Activated T-helper 1 cell treated with Interleukin-2 at 50 U/mL for 16 hours (primary cell): ENCODE measurements at regions not wholly inside any gene's neighbourhood (a gene's known extent, or its start where the extent isn't known, plus 50 kb on each side); places are given as distances from the start of the nearest gene placed in this dataset.

Experiments
- DNase-seq: peaks from one replicate; pipeline ENCODE4 v3.0.0-alpha.2; 2020; ENCODE audit warnings: low read depth

DNA sequence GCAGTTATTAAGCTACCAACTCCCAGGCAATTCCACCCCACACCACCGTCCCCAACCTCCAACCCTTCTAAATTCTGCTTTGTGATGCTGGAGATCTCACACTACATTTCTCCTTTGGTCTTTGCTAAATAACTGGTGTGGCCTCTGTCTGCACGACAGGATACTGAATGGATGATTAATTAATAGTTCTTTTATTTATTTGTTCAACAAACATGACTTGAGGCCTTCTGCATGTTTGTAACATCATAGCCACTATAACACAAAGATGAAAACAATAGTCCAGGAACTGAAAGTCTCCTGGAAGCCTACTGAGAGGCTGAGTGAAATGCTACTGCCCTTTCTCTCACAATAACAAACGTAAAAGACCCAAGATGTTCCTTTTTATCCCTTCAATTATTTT is 609.5 kb upstream of the UBE2E2 start:
- no peak for DNase-seq

DNA sequence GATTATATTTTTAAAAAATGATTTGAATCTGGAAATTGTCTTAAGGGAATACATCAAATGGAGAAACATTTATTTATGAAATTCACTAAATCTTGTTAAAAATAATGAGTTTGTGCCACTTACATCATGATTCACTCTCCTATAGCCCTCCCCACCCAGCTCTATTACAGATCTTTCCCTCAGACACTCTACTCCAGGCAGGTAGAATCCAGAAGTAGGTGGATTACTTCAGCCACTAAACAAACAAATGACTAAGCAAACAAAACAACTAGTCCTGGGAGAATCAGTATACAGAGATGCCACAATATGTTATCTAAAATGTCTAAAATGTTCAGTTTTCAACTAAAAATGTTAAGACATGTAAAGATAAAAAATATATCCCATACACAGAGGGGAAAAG is 608.1 kb upstream of the UBE2E2 start:
- no peak for DNase-seq

DNA sequence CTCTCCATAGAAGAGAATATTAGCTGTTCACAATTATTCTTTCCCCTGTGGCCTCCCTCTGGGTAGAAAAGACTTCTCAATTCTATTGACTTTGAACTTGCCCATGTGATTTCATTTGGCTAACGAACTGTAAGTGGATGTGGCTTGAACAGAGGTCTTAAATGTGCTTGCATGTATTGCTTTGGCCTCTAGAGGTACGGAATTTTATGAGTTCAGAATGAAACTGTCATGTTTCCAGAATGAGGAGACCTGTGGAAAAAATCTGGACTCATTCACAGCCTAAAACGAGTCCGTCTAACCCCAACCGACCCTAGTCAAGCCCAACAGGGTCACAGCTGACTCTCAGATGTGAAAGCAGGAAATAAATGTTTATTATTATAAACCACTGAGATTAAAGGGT is 596.7 kb upstream of the UBE2E2 start:
- no peak for DNase-seq

DNA sequence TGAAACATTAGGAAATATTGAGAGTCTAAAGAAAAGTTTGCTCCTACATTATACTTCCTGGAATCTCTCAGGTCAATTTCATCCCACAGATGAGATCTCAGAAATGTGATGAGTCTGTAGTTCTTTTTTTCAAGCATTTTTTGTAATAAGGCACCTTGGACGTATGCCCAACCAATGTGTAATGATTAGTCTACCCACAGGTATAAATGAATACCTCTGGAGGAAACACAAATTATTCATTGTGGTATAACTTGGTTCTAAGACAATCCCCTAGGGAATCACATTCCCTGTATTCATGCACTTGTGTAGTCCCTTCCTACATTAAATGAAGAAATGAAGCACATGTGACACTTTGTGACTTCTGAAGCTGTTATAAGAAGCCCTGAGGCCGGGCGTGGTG is 596.2 kb upstream of the UBE2E2 start:
- DNase-seq, result no peak

DNA sequence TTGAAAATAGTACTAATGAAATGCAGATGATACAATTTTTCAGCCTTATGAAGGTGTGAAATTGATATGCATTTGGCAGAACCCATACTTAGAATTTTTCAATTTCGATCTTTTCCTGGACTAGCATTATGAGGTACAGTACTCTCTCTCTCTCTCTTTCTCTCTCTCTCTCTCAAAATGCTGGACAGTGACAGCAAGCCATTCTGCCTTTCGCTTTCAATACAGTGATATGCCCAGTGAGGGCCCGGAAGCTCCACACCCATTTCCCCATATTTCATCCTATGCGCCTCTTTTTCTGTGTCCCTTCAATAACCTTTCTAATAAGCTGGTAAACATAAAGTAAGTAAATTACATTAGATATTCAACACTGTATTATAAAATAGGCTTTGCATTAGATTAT is 595.0 kb upstream of the UBE2E2 start:
- no peak for DNase-seq

DNA sequence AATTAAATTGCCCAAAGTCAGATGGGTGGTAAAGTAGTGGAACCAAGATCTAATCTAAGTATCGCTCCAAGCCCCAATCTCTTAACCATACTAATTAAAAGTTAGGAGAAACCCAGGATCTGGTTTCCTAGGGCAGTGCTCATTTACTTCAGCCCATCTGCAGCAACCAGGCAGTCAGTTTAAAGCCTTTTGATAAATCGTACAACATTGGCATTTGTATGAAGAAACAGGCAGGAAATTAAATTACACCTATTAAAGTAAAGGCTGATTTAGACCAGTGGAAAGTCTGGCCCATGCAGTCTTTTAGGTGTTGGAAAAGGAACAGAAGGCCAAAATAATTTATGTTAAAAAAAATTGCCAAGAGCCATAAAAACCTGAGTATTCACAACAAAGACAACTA is 594.4 kb upstream of the UBE2E2 start:
- no peak for DNase-seq

DNA sequence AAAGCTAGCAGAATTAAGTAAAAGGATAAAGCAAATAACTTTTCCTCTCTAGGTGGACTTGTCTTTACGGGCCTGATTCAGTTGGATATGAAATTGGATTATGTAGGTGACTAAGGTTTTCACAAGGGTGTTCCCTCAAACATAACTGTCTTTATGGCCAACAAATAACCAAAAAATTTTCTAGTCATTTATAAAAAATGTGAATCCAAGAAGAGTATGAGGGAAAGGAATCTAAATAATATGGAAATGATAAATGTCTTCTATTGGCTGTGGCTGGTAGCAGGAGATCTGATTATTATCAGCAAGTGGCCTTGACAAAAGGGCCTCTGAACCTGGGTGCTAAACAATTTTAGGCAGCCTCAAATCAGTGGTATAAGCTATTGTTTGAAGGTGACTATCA is 594.0 kb upstream of the UBE2E2 start:
- no peak for DNase-seq

DNA sequence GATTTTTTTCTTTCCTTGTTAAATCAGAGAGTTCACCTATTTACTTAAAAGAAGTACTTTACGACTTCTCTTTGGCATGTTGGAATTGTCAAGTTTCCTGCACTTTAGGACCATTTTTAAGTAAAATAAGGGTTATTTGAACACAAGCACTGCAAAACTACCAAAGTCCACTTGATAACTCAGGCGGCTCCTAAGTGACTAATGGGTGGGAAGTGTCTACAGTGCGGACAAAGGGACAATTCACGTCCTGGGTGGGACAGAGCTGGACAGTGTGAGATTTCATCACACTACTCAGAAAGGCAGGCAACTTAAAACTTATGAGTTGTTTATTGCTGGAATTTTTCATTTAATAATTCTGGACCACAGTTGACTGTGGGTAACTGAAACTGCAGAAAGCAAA is 590.2 kb upstream of the UBE2E2 start:
- DNase-seq, result no peak

DNA sequence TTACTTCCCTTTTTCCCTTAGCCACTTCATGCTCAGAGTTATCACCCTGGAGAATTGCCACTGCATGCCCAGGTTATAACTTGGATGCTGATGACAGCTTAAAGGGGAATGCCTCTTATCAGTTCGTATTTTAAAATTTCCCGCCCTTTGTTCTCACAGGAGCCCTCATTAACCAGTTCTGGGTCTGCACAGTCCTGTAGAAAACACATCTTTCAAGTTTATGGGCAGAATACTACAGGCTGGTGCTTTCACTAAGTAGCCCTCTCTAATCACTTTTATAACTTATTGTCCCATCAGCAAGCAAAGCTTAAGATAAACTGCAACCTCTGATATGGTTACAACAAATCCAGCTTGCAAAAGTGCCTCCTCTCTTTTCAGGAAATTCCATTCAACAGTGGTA is 587.3 kb upstream of the UBE2E2 start:
- no peak for DNase-seq

DNA sequence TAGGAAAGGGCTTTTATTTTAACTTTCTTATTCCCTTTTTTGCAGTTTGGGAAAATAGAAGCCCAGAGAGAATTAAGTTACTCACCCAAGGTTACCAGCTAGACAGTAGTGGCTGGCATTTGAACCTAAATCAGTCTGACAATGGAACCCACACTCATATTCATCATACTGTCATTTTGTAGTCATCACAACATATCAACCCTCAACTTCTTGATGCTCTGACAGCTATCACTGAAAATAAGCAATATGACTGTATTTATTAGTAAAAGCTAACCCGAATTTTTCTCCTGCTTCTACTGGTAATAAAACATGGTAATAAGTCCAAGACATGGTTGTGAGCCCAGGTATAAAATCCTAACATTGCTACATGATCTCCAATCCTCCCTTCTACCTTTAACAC is 585.8 kb upstream of the UBE2E2 start:
- no peak for DNase-seq

DNA sequence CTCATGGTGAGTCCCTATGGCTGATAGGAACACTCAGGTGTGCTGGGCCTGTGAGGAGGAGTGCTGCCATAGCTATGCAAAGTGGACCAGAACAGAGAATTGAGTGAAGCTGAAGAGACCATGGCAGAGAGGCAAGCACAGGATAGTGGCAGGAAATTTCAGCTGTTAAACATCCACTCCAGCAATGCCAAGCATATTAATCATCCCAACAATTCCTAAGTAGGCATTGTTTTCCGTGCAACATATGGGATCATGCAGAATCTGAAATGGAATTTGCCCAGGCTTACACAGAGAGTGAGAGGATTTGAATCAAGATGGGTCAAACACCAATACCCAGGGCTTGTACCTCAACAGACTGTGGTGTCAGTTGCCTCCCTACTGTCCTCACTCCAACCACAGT is 582.6 kb upstream of the UBE2E2 start:
- DNase-seq, result no peak

DNA sequence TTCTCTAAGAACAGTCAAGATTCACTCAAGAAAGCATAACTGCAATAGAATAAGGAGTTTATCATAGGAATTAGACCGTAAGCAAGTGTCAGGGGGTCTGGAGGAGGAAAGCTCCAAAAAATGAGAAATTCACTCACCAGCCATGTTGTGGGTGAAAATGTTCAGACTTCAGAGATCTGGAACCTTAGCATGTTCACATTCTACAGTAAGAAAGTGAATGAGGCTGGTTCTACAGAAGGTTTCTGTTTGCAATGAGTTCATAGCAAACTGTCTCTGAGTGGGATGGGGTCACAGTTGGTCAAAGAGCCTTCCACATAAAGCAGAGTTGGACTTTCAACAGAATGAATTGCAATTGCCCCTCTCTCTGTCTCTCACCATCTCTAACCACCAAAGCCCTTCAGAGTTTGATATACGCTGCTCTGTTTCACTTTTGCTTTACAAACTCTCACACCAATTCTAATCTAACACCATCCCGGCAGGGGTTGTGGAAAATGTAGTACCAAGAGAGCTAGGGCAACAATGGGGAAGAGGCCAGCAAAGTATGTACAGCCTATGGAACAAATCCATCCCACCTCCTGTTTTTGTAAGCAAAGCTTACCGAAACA is 581.8 kb upstream of the UBE2E2 start:
- DNase-seq, result no peak

DNA sequence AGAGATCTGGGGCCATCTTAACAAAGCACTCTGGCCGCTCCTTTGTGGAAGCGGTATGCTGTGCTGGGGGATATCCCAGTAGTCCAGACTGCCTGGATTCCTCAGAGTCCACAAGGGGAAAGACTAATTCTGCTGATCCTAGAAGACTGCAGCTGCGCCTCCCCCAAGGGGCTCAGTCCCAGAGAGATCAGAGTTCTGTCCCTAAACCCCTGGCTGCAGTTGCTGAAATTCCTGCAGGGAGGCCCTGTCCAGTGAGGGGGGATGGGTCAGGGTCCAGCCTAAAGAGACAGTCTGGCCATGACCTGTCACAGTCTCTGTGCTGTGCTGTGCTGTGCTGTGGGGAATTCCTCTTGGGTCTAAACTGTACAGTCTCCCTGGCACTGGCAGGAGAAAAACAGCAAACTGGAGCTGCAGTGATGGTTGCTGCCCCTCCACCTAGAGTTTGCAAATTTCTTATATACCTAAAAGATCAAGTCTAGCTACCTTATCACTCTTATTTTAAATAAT is 575.1 kb upstream of the UBE2E2 start:
- DNase-seq, result no peak

DNA sequence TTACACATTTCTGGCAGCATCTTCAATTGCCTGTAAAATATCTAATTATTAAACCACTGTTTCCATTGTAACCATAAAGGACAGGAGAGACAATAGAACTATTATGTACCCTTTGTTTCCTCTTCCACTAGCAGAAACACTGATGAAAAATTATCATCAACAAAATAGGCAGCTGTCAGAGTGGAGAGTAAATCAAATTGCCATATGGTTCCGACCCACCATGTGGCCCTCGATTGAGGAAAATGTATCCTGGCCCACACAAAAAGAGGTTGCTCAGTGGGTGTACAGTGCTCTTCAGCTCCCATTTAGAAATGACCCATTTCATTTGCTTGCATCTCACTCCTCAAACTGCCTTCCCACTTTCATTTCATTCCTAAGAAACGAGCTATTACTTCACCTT is 570.6 kb upstream of the UBE2E2 start:
- no peak for DNase-seq

DNA sequence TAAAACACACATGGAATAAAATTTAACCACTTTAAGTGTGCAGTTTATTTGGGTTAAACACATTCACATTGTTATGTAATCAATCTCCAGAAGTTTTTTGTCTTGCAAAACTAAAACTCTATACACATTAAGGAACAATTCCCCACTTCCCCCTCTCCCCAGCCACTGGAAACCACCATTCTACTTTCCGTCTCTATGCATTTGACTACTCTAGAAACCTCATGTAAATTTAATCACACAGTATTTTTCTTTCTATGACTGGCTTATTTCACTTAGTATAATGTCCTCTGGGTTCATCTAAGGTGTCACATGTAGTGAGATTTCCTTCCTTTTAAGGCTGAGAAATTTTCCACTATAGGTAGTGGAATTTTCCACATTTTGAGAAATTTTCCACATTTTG is 568.7 kb upstream of the UBE2E2 start:
- DNase-seq, result no peak

DNA sequence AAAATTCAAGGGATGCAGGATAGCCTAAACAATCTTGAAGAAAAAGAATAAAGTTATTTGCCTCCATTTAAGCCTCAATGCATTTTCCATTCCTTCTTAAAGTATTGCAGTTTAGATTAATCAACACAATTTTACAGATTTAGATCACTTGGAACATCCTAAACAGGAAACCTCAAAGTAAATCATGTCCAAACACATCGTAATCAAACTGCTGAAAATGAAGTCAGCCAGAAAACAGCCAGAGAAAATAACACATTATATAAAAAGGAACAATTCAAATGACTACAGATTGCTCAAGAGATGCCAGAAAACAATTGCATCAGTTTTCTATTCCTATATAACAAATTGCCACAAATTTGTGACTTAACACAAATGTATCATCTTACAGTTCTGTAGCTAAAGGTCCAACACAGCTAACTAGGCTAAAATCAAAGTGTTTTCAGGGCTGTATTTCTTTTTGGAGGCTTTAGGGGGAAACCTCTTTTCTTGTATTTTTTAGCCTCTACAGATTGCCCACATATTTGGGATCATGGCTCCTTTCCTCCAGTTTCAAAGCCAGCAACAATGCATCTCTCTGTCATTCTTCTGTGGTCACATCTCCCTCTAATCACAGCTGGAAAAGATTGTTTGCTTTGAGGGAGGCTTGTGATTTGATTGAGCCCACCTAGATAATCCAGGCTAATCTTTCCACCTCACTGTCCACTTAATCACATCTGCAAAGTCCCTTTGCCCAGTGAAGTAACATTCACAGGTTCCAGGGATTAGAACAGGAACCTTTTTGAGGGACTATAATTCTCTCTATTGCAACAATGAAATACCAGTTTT is 543.3 kb upstream of the UBE2E2 start:
- DNase-seq, result no peak

DNA sequence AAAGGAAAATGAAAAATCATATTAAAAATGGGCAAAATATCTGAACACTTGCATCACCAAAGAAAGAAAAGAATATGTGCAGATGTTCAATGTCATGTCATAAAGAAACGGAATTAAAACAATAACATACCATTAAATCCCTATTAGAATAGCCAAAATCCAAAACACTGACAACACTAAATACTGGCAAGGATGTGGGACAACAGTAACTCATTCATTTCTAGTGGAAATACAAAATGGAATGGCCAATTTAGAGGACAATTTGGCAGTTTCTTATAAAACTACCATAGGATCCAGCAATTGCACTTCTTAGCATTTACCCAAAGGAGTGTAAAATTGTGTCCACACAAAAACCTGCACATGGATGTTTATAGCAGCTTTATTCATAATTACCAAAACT is 542.5 kb upstream of the UBE2E2 start:
- no peak for DNase-seq

DNA sequence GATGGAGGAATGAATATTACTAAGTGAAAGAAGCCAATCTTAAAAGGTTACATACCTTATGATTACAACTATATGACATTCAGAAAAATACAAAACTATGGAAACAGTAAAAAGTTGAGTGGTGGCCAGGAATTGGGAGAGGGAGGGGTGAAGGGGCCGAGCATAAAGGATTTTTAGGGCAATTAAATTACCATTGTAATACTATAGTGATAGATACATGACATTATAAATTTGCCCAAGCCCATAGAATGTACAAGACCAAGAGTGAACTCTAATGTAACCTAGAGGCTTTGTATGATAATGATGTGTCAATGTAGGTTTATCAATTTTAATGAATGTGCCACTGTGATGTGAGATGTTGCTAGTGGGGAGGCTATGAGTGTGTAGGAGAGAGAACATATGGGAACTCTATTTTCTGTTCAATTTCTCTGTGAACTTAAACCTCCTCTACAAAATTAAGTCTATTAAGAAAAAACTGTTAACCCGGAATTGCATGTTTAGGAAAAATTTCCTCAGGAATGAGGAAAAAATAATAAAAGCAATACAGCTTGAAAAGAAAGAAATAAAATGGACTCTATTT is 541.9 kb upstream of the UBE2E2 start:
- no peak for DNase-seq

DNA sequence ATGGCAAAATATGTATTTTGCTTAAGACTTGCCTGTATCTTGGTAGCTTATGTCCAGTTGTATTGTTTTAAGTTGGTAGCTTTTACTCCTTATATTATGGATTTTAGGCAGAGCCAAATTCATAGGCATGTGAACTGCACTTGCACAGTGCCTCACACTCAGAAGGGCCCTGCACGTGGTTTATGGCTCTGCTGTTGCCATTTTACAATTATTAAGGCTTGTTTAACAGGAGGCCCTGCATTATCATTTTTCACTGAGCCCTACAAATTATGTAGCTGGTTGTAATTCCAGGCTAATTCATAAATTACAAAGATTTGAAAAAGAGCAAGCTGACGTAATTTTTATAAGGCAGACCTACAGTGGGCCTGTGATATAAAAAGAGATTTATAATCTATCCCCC is 537.6 kb upstream of the UBE2E2 start:
- no peak for DNase-seq

DNA sequence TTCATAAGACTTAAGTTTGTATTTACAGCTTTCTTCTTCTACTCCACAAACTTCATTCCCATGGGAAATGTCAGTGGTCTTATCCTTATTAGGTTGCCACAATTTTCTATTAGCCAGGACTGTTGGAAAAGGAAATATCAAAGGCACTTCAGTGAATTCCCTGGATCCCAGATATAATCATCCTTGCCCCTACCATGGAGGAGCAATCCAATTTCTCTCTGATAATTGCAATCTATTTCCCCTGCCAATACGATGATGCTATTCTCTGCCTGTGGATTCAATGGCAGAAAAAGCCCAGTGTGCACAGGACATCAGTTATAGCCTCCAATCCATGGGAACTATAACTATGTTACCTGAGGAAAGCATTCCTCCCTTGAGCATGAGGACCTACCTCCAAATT is 536.4 kb upstream of the UBE2E2 start:
- DNase-seq, result no peak

DNA sequence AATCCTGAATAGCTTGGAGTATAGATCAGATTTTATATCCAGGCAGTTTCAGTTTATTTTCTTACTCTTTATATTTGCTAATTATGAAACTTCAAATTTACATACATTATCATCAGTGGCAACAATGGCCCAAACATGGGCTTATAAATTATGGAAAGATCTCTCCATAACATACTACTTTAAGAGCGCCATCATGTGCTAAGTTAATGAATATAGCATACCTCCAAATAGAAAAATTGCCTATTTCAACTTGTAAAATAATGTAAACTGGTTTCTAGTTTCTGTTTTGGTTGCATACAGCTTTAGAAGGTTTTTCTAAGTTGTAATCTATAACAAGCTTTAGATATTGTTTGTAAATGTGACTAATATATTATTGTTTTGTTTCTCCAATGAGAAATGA is 531.3 kb upstream of the UBE2E2 start:
- DNase-seq, result no peak

DNA sequence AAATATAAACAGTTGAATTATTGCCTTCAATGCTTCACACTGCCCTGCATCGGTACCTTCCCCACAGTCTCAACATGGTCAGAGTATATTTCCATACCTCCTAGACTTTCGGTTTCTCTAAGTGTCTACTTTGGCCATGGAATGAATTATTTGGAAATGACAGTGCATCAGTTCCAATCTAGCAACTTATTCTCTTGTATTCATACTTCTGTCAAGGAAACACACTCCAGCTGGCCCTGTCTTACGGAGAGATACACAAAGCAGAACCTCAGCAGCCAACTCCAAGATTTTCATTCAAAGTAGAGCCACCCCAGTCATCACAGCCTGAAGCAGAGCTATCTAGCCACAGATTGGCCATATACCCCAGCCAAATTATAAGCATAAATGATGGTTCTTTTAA is 518.4 kb upstream of the UBE2E2 start:
- DNase-seq, result no peak

DNA sequence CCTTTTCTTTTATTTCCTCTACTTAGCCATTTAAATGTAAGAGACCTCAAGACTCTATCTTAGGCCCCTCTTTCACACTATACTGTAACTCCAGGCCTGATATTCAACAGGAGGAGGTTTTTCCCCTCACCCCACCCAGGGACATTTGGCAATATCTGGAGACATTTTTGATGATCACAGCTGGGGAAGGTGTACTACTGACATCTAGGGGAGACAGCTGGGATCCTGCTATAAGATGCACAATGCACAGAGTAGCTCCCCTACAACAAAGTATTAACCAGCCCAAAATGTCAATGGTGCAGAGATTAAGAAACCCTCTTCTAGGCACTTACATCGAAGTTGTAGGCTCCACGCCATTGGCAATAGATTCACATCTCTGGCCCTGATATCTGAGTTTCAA is 517.5 kb upstream of the UBE2E2 start:
- DNase-seq, result no peak

DNA sequence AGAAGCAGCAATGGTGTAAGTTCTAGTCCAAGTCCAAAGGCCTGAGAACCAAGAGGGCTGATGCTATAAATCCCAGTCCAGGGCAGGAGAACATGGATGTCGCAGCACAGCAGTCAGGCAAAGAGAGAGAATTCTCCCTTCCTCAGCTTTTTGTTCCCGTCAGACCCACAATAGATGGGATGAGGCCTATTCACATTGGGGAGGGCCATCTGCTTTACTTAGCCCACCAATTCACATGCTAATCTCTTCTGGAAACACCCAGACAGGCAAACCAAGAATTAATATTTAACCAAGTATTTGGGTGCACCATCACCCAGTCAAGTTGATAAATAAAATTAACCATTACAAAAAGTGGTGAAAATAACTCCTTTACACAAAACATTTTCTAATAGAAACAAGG is 511.7 kb upstream of the UBE2E2 start:
- no peak for DNase-seq
